HepG2 (cell line): ENCODE measurements at regions not wholly inside any gene's neighbourhood (a gene's known extent, or its start where the extent isn't known, plus 50 kb on each side); places are given as distances from the start of the nearest gene placed in this dataset.

Experiments used
- ATAC-seq: fragments of 200-7000 bp; cut with Tn5 transposase; 3 replicates; pipeline ENCODE4 v1.9.1; 2020; ENCODE audit warnings: mild to moderate bottlenecking, moderate library complexity
- BruUV-seq: library from RNA; stranded (reverse); fragments of 400-500 nt; replicated peaks from 2 replicates; lab custom pipeline; 2021; lab: Mats Ljungman, UMichigan
- CTCF ChIA-PET: fragments of 300-600 bp; formaldehyde crosslinking; extraction: SDS; loops from one replicate; lab custom pipeline; 2021; ENCODE audit warnings: low total read pairs, inconsistent platforms, low intra/inter-chr PET ratio; lab: Yijun Ruan, JAX
- POLR2A ChIA-PET: fragments of 350-600 bp; sonication (Branson Sonifier 250); formaldehyde crosslinking; loops from one replicate; lab custom pipeline; 2020; ENCODE audit warnings: antibody characterized with exemption, inconsistent platforms; lab: Yijun Ruan, JAX
- DNase-seq: peaks from one replicate; pipeline ENCODE4 v3.0.0-alpha.2; 2015; ENCODE audit warnings: low spot score
- FAIRE-seq: peaks from 3 replicates; lab custom pipeline; 2011; peaks lifted over from hg19 to GRCh38; lab: Jason Lieb, UNC
- H2AFZ ChIP-seq: one replicate; pipeline ENCODE4 v1.6.1; 2011; ENCODE audit warnings: low read length, inconsistent platforms
- H3K27ac ChIP-seq: fragments of 300-600 bp; 3 replicates; pipeline ENCODE4 v1.8.0; 2011; ENCODE audit warnings: mixed run types, mild to moderate bottlenecking, mixed read lengths, low read length, inconsistent platforms; ENCODE audit not compliant: insufficient read depth; ENCODE audit errors: extremely low read length
- H3K27me3 ChIP-seq, 2 experiments: fragments of 200-600 bp in 1 of 2; 2 replicates in 1 of 2; 3 replicates in 1 of 2; pipeline versions ENCODE4 v1.6.0 to v1.8.0; 2011; ENCODE audit warnings: low read length in 2 of 2, mild to moderate bottlenecking in 2 of 2, moderate library complexity in 2 of 2, inconsistent platforms in 1 of 2; ENCODE audit not compliant: insufficient read depth in 2 of 2, control insufficient read depth in 1 of 2
- H3K36me3 ChIP-seq, 2 experiments: fragments of 200-600 bp in 1 of 2; replicated peaks in 1 of 2; 2 replicates in 1 of 2; 3 replicates in 1 of 2; pipeline versions ENCODE4 v1.5.1 to v1.8.0; 2011; ENCODE audit warnings: low read length in 2 of 2, inconsistent platforms in 1 of 2; ENCODE audit not compliant: insufficient read depth in 2 of 2, control insufficient read depth in 1 of 2
- H3K4me1 ChIP-seq: 2 replicates; pipeline ENCODE4 v1.5.1; 2012; ENCODE audit warnings: low read length, inconsistent platforms; ENCODE audit not compliant: insufficient read depth
- H3K4me2 ChIP-seq: 2 replicates; pipeline ENCODE4 v1.6.0; 2011; ENCODE audit warnings: low read depth, low read length, inconsistent platforms
- H3K4me3 ChIP-seq, 3 experiments: fragments of 200-600 bp in 1 of 3; sonication (generic), shearing (Covaris generic) in 1 of 3; replicated peaks in 1 of 3; 2 replicates each; pipeline ENCODE4 v1.5.1; 2011 to 2016; ENCODE audit warnings: low read length in 3 of 3, inconsistent platforms in 2 of 3, low read depth in 2 of 3, mild to moderate bottlenecking in 2 of 3, control low read depth in 1 of 3, mixed read lengths in 1 of 3; ENCODE audit not compliant: insufficient read depth in 1 of 3
- H3K79me2 ChIP-seq: one replicate; pipeline ENCODE4 v1.6.1; 2011; ENCODE audit warnings: low read length, inconsistent platforms; ENCODE audit not compliant: insufficient read depth
- H3K9ac ChIP-seq: 2 replicates; pipeline ENCODE4 v1.6.0; 2011; ENCODE audit warnings: mild to moderate bottlenecking, low read depth, low read length, inconsistent platforms; ENCODE audit not compliant: insufficient read depth
- H3K9me3 ChIP-seq: 2 replicates; pipeline ENCODE4 v1.5.1; 2012; ENCODE audit warnings: mild to moderate bottlenecking, low read length
- H4K20me1 ChIP-seq: 2 replicates; pipeline ENCODE4 v1.6.0; 2011; ENCODE audit warnings: inconsistent platforms, mild to moderate bottlenecking, low read length, moderate library complexity; ENCODE audit not compliant: insufficient read depth
- CBX5 ChIP-seq: sonication (generic); formaldehyde crosslinking; IDR thresholded peaks from 2 replicates; pipeline ENCODE4 v1.4.0; 2020; ENCODE audit warnings: missing genetic modification reagents, borderline replicate concordance
- HOXD1 ChIP-seq: sonication (generic); formaldehyde crosslinking; IDR thresholded peaks from 2 replicates; pipeline ENCODE4 v1.5.0; 2020; ENCODE audit warnings: missing genetic modification reagents
- MEIS1 ChIP-seq: sonication (generic); formaldehyde crosslinking; IDR thresholded peaks from 2 replicates; pipeline ENCODE4 v1.9.0; 2021; ENCODE audit warnings: mild to moderate bottlenecking, missing genetic modification reagents, moderate library complexity, borderline replicate concordance
- MXD4 ChIP-seq: IDR thresholded peaks from 2 replicates; pipeline ENCODE4 v1.6.1; 2016; ENCODE audit warnings: mild to moderate bottlenecking, missing biosample characterization, missing genetic modification reagents
- MYNN ChIP-seq: sonication (generic); formaldehyde crosslinking; IDR thresholded peaks from 2 replicates; pipeline ENCODE4 v1.4.0; 2020; ENCODE audit warnings: mild to moderate bottlenecking, low read depth, missing genetic modification reagents
- ZBTB7A ChIP-seq: sonication (generic); formaldehyde crosslinking; IDR thresholded peaks from 2 replicates; pipeline ENCODE4 v1.8.0; 2022; ENCODE audit warnings: mild to moderate bottlenecking, missing genetic modification reagents
- ZNF747 ChIP-seq: sonication (generic); formaldehyde crosslinking; IDR thresholded peaks from 2 replicates; pipeline ENCODE4 v1.8.1; 2023; ENCODE audit warnings: missing genetic modification reagents, mild to moderate bottlenecking, borderline replicate concordance
- ZNF749 ChIP-seq: sonication (generic); formaldehyde crosslinking; IDR thresholded peaks from 2 replicates; pipeline ENCODE4 v1.8.0; 2022; ENCODE audit warnings: mild to moderate bottlenecking, missing genetic modification reagents, moderate library complexity, borderline replicate concordance
- WGBS: methylation state at CpG from one replicate; pipeline ENCODE4 v1.1.6; 2017; ENCODE audit warnings: low lambda C conversion rate; 5-methylcytosine and 5-hydroxymethylcytosine counted together
- in situ Hi-C: cut with HindIII; loops from 2 replicates; pipeline ENCODE4 v1.10.0; 2017; ENCODE audit warnings: low pct_unique_long_range_greater_than_20kb; ENCODE audit not compliant: extremely low pct_ligation_motif_present
- intact Hi-C: fragments of 100-400 bp; cut with micrococcal nuclease; formaldehyde crosslinking; loops from one replicate; pipeline ENCODE4 v1.10.0; 2022; ENCODE audit not compliant: unreplicated experiment
- TF ChIP-seq, protein P1 (sequence below): sonication (generic); formaldehyde crosslinking; conservative IDR thresholded peaks from 2 replicates; pipeline ENCODE4 v1.8.0; 2022; ENCODE audit warnings: mild to moderate bottlenecking, moderate library complexity, missing genetic modification reagents
- TF ChIP-seq, protein P2 (sequence below): sonication (generic); formaldehyde crosslinking; IDR thresholded peaks from 2 replicates; pipeline ENCODE4 v1.8.1; 2023; ENCODE audit warnings: mild to moderate bottlenecking, missing genetic modification reagents, borderline replicate concordance

DNA sequence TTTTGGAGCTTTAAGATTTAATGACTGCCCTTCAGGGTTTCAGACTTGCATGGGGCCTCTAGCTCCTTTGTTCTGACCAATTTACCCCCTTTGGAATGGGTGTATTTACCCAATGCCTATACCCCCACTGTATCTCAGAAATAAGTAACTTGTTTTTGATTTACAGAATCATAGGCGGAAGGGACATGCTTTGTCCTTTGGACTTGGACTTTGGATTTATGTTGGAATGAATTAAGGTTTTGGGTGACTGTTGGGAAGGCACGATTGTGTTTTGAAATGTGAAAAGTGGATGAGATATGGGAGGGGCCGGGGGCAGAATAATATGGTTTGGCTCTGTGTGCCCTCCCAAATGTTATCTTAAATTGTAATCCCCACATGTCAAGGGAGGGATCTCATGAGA lies 1824.7 kb downstream of the PCDH7 start:
- Histone ChIP-seq H3K27me3 (no peaks in the 10 kb centered on the region; a peak in 1 of 5 replicates), H3K36me3 (no peaks in the 10 kb centered on the region), H3K9me3 (peaks cover 11% of the 10 kb centered on the region), H3K4me3 (no peak overlapping the region), H3K9ac (no peak overlapping the region), H4K20me1 (no peaks in the 10 kb centered on the region)
- POLR2A ChIA-PET, result no interaction called here
- no peak for FAIRE-seq
- TF ChIP-seq, protein P1, sequence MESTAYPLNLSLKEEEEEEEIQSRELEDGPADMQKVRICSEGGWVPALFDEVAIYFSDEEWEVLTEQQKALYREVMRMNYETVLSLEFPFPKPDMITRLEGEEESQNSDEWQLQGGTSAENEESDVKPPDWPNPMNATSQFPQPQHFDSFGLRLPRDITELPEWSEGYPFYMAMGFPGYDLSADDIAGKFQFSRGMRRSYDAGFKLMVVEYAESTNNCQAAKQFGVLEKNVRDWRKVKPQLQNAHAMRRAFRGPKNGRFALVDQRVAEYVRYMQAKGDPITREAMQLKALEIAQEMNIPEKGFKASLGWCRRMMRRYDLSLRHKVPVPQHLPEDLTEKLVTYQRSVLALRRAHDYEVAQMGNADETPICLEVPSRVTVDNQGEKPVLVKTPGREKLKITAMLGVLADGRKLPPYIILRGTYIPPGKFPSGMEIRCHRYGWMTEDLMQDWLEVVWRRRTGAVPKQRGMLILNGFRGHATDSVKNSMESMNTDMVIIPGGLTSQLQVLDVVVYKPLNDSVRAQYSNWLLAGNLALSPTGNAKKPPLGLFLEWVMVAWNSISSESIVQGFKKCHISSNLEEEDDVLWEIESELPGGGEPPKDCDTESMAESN (CRISPR knock-in tag), result no peak
- TF ChIP-seq CBX5 (CRISPR knock-in tag) (no peak), HOXD1 (no peak), ZBTB7A (CRISPR knock-in tag) (no peak), ZNF747 (CRISPR knock-in tag) (no peak), ZNF749 (no peak), MEIS1 (CRISPR knock-in tag) (no peak), MYNN (CRISPR knock-in tag) (no peak), MXD4 (no peak)
- TF ChIP-seq, protein P2, sequence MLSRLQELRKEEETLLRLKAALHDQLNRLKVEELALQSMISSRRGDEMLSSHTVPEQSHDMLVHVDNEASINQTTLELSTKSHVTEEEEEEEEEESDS (CRISPR knock-in tag), result no peak
- TF ChIP-seq, all 625 proteins: peak for 0
- Histone ChIP-seq H3K4me1 (no peaks in the 10 kb centered on the region), H2AFZ (no peak overlapping the region), H3K4me2 (no peak overlapping the region), H3K27ac (no peak overlapping the region), H3K79me2 (no peaks in the 10 kb centered on the region)
- CTCF ChIA-PET, result no interaction called here
- ATAC-seq, result no peak
- in situ Hi-C loops, result no loop called here
- intact Hi-C loops, result no loop called here
- no peak for DNase-seq
- WGBS, result 0% methylated on average over 3 of the region's 3 CpGs
- BruUV-seq, result no TSS peak
